ENCODE measurements at regions not wholly inside any gene's neighbourhood (a gene's known extent, or its start where the extent isn't known, plus 50 kb on each side); places are given as distances from the start of the nearest gene placed in this dataset.
A peak's percentile ranks its signal among the peaks of the same experiment; 100 is the strongest.
"Not testable (repeated sequence)": the region's sequence is repeated elsewhere in the genome, so short reads cannot be mapped to it uniquely, and the experiment has no call there.

- no peak for DNase-seq (ENCODE audit: low read depth)
These were observed 98.7 kb upstream of the TLL1 start for GRCh38 chr4:165774326-165774725.

GRCh38 chr4:165779950-165780670 lies 92.9 kb upstream of the TLL1 start:
- DNase-seq (ENCODE audit: low read depth) = no peak

GRCh38 chr4:165780735-165781134 lies 92.3 kb upstream of the TLL1 start:
- no peak for DNase-seq (ENCODE audit: low read depth)

GRCh38 chr4:165782623-165783022 lies 90.4 kb upstream of the TLL1 start:
- no peak for DNase-seq (ENCODE audit: low read depth)

GRCh38 chr4:165783626-165784025 lies 89.4 kb upstream of the TLL1 start:
- DNase-seq (ENCODE audit: low read depth) = no peak

- no peak for DNase-seq (ENCODE audit: low read depth)
These were observed 88.4 kb upstream of the TLL1 start for GRCh38 chr4:165784672-165785071.

- no peak for DNase-seq (ENCODE audit: low read depth)
These were observed 87.7 kb upstream of the TLL1 start for GRCh38 chr4:165785337-165785736.

- DNase-seq (ENCODE audit: low read depth) = no peak
These were observed 85.3 kb upstream of the TLL1 start for GRCh38 chr4:165787516-165788274.

GRCh38 chr4:165788686-165789463 lies 84.2 kb upstream of the TLL1 start:
- no peak for DNase-seq (ENCODE audit: low read depth)

- no peak for DNase-seq (ENCODE audit: low read depth)
These were observed 79.8 kb upstream of the TLL1 start for GRCh38 chr4:165793236-165793635.

GRCh38 chr4:165794834-165795233 lies 78.2 kb upstream of the TLL1 start:
- no peak for DNase-seq (ENCODE audit: low read depth)

GRCh38 chr4:165799384-165799815 lies 73.6 kb upstream of the TLL1 start:
- DNase-seq (ENCODE audit: low read depth) = no peak

GRCh38 chr4:165802452-165802851 lies 70.6 kb upstream of the TLL1 start:
- DNase-seq (ENCODE audit: low read depth) = no peak

GRCh38 chr4:165803005-165803404 lies 70.0 kb upstream of the TLL1 start:
- no peak for DNase-seq (ENCODE audit: low read depth)

- no peak for DNase-seq (ENCODE audit: low read depth)
These were observed 67.6 kb upstream of the TLL1 start for GRCh38 chr4:165805406-165805805.

- no peak for DNase-seq (ENCODE audit: low read depth)
These were observed 66.4 kb upstream of the TLL1 start for GRCh38 chr4:165806613-165807012.

- peak; percentile 39 for DNase-seq (ENCODE audit: low read depth)
These were observed 62.3 kb upstream of the TLL1 start for GRCh38 chr4:165810726-165811125.

- no peak for DNase-seq (ENCODE audit: low read depth)
These were observed 59.4 kb upstream of the TLL1 start for GRCh38 chr4:165813606-165814005.

- no peak for DNase-seq (ENCODE audit: low read depth)
These were observed 58.6 kb upstream of the TLL1 start for GRCh38 chr4:165814256-165815020.

GRCh38 chr4:165819126-165819525 lies 53.9 kb upstream of the TLL1 start:
- DNase-seq (ENCODE audit: low read depth) = not testable (repeated sequence)
